PC-9 (cell line): ENCODE measurements at regions not wholly inside any gene's neighbourhood (a gene's known extent, or its start where the extent isn't known, plus 50 kb on each side); places are given as distances from the start of the nearest gene placed in this dataset.

ENCODE experiments used
- BruUV-seq: library from RNA; stranded (reverse); fragments of 400-500 nt; replicated peaks from 2 replicates; lab custom pipeline; 2021; lab: Mats Ljungman, UMichigan
- CTCF ChIA-PET: fragments of 300-600 bp; sonication (Branson Sonifier 250); formaldehyde crosslinking; loops from one replicate; lab custom pipeline; 2022; ENCODE audit warnings: antibody characterized with exemption; lab: Charles Lee
- POLR2A ChIA-PET: fragments of 300-600 bp; sonication (Branson Sonifier 250); formaldehyde crosslinking; loops from one replicate; lab custom pipeline; 2022; ENCODE audit warnings: antibody characterized with exemption; ENCODE audit not compliant: unreplicated experiment; lab: Charles Lee
- DNase-seq, 2 experiments: peaks; one replicate each; pipeline versions ENCODE4 v3.0.0 to v3.0.0-alpha.2; 2015 to 2022; ENCODE audit warnings: mixed read lengths in 1 of 2
- H2AFZ ChIP-seq: fragments of 200-600 bp; sonication (generic); 2 replicates; pipeline ENCODE4 v1.8.1; 2017; ENCODE audit warnings: antibody characterized with exemption
- H3F3A ChIP-seq: fragments of 200-600 bp; sonication (generic); 2 replicates; pipeline ENCODE4 v1.8.1; 2017; ENCODE audit warnings: antibody characterized with exemption, mild to moderate bottlenecking, low read depth; ENCODE audit not compliant: insufficient read depth
- H3K27ac ChIP-seq: fragments of 200-600 bp; sonication (generic); 2 replicates; pipeline ENCODE4 v1.6.1; 2016; ENCODE audit warnings: mixed run types
- H3K27me3 ChIP-seq: fragments of 200-600 bp; sonication (generic); 2 replicates; pipeline ENCODE4 v1.6.1; 2016; ENCODE audit warnings: low read depth, mixed run types; ENCODE audit not compliant: insufficient read depth
- H3K36me3 ChIP-seq: fragments of 200-600 bp; sonication (generic); 2 replicates; pipeline ENCODE4 v1.6.1; 2016; ENCODE audit warnings: low read depth, mixed run types
- H3K4me1 ChIP-seq: fragments of 200-600 bp; sonication (generic); replicated peaks from 2 replicates; pipeline ENCODE4 v1.6.1; 2016; ENCODE audit warnings: mixed run types; ENCODE audit not compliant: insufficient read depth
- H3K4me2 ChIP-seq: fragments of 200-600 bp; sonication (generic); 2 replicates; pipeline ENCODE4 v1.6.1; 2017; ENCODE audit warnings: mixed run types
- H3K4me3 ChIP-seq: fragments of 200-600 bp; sonication (generic); 2 replicates; pipeline ENCODE4 v1.6.1; 2016; ENCODE audit warnings: mixed run types
- H3K79me2 ChIP-seq: fragments of 200-600 bp; sonication (generic); 2 replicates; pipeline ENCODE4 v1.6.1; 2017; ENCODE audit warnings: low read depth, mixed run types
- H3K9me2 ChIP-seq: fragments of 200-600 bp; sonication (generic); 2 replicates; pipeline ENCODE4 v1.8.1; 2017; ENCODE audit warnings: mild to moderate bottlenecking; ENCODE audit not compliant: insufficient read depth
- H3K9me3 ChIP-seq: fragments of 200-600 bp; sonication (generic); 2 replicates; pipeline ENCODE4 v1.8.1; 2016; ENCODE audit warnings: low read depth; ENCODE audit not compliant: insufficient read depth
- H4K20me1 ChIP-seq: fragments of 200-600 bp; sonication (generic); 2 replicates; pipeline ENCODE4 v1.8.1; 2017; ENCODE audit not compliant: insufficient read depth
- EZH2 ChIP-seq: fragments of 200-600 bp; sonication (generic); IDR thresholded peaks from 2 replicates; pipeline ENCODE4 v1.8.0; 2017; ENCODE audit warnings: antibody characterized with exemption, low read depth
- intact Hi-C: fragments of 100-400 bp; cut with micrococcal nuclease; formaldehyde crosslinking; loops from one replicate; pipeline ENCODE4 v1.10.0; 2022; ENCODE audit not compliant: unreplicated experiment
- TF ChIP-seq, protein P1 (sequence below): fragments of 200-600 bp; sonication (generic); conservative IDR thresholded peaks from 2 replicates; pipeline ENCODE4 v1.6.1; 2017; ENCODE audit warnings: mixed run types, antibody characterized with exemption, mild to moderate bottlenecking, moderate library complexity

DNA sequence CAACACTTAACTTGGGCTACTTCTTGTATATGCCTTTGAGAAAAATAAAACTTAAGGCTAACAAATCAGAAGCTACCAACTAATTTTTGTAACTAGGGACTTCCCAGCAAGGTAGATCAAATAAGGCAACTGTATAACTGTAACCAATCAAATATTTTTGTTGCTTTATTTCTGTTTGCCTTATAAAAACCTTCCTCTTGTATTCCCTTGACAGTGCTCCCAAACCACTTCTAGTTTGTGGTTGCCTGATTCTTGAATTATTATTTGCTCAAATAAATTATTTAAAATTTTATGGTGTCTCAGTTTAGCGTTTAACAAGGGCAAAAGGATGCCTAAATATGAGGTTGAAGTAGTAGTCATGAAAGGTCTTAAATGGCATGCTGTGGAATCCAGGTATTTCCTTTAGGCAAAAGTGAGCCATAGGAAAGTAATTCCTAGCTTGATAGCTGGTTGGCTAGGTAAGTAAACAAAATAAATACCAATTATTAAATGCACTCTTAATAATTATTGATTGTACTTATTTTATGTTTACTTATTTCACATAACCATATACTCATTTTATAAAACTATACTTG, 632.6 kb downstream of the RPL10L start:
- Histone ChIP-seq H2AFZ (no peak overlapping the region), H3K79me2 (no peaks in the 10 kb centered on the region), H3K4me1 (no peaks in the 10 kb centered on the region), H3K27ac (no peak overlapping the region), H3K9me3 (no peaks in the 10 kb centered on the region), H3K4me2 (no peak overlapping the region), H3K9me2 (no peaks in the 10 kb centered on the region), H3K27me3 (no peaks in the 10 kb centered on the region), H3K36me3 (no peaks in the 10 kb centered on the region), H4K20me1 (no peaks in the 10 kb centered on the region), H3K4me3 (no peak overlapping the region), H3F3A (no peaks in the 10 kb centered on the region; the same call in 1 of the 2 replicates)
- POLR2A ChIA-PET, result no interaction called here
- CTCF ChIA-PET, result no interaction called here
- intact Hi-C loops, result no loop called here
- DNase-seq, result no peak
- no peak for TF ChIP-seq EZH2
- TF ChIP-seq, protein P1, sequence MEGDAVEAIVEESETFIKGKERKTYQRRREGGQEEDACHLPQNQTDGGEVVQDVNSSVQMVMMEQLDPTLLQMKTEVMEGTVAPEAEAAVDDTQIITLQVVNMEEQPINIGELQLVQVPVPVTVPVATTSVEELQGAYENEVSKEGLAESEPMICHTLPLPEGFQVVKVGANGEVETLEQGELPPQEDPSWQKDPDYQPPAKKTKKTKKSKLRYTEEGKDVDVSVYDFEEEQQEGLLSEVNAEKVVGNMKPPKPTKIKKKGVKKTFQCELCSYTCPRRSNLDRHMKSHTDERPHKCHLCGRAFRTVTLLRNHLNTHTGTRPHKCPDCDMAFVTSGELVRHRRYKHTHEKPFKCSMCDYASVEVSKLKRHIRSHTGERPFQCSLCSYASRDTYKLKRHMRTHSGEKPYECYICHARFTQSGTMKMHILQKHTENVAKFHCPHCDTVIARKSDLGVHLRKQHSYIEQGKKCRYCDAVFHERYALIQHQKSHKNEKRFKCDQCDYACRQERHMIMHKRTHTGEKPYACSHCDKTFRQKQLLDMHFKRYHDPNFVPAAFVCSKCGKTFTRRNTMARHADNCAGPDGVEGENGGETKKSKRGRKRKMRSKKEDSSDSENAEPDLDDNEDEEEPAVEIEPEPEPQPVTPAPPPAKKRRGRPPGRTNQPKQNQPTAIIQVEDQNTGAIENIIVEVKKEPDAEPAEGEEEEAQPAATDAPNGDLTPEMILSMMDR, result no peak
- no TSS peak for BruUV-seq

DNA sequence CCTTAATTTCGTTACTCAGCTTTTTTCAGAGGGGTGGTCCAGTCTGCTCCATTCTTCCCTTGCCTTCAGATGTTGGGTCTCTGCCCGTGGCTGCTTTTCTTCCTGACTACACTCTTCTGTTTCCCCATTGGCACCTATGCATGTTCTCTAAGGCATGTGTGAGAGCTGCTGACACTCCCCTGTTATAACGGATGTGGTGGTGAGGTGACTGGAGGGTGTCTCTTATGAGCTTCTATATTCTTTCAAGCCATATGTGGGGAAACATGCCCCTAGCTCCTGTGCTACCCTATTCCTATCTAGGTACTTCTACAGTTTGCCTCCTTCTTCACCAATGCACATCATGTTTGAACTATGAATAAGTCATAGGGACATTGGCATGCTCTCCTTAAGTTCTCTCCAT, 643.2 kb downstream of the RPL10L start:
- Histone ChIP-seq H3K79me2 (no peaks in the 10 kb centered on the region), H3K4me2 (no peak overlapping the region), H3K36me3 (no peaks in the 10 kb centered on the region), H4K20me1 (no peaks in the 10 kb centered on the region), H3K27me3 (no peaks in the 10 kb centered on the region), H3K9me2 (no peaks in the 10 kb centered on the region), H3K27ac (no peak overlapping the region), H3F3A (no peaks in the 10 kb centered on the region), H3K4me1 (no peaks in the 10 kb centered on the region), H3K4me3 (no peak overlapping the region), H2AFZ (no peak overlapping the region), H3K9me3 (no peaks in the 10 kb centered on the region)
- TF ChIP-seq, protein P1, result no peak
- TF ChIP-seq EZH2, result no peak
- DNase-seq, result no peak
- no TSS peak for BruUV-seq
- CTCF ChIA-PET, result no interaction called here
- POLR2A ChIA-PET, result no interaction called here
- intact Hi-C loops, result no loop called here

DNA sequence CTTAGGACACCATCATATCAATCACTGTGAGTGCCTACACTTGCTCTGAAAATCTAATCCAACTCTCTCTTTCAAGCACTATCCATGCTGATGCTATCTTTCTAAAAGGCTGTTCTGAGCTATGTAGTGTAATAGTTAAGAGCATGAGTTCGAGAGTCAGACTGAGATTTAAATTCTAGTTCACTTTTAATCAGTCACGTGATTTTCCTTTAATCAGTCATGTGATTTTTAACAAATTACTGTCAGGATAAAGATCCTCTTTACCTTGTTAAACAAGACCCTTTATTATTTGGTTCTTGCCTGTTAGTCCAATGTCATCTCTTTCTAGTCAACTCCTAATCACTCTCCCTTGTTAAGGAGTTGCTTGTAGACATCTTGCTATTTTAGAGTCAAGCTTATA, 653.0 kb downstream of the RPL10L start:
- H3K4me1 ChIP-seq, result no peaks in the 10 kb centered on the region
- H3K4me2 ChIP-seq, result no peak overlapping the region
- no peaks in the 10 kb centered on the region for H3K79me2 ChIP-seq
- POLR2A ChIA-PET, result no interaction called here
- H2AFZ ChIP-seq, result no peak overlapping the region
- no peak for DNase-seq
- TF ChIP-seq, protein P1, result no peak
- no peak for TF ChIP-seq EZH2
- intact Hi-C loops, result no loop called here
- no peaks in the 10 kb centered on the region for H3K9me2 ChIP-seq
- BruUV-seq, result no TSS peak
- CTCF ChIA-PET, result no interaction called here
- H3K9me3 ChIP-seq, result no peaks in the 10 kb centered on the region
- H3K27me3 ChIP-seq, result no peaks in the 10 kb centered on the region
- H3F3A ChIP-seq, result no peaks in the 10 kb centered on the region
- H3K36me3 ChIP-seq, result no peaks in the 10 kb centered on the region
- H3K4me3 ChIP-seq, result no peak overlapping the region
- H4K20me1 ChIP-seq, result no peaks in the 10 kb centered on the region
- H3K27ac ChIP-seq, result no peak overlapping the region
